ENCODE measurements at regions not wholly inside any gene's neighbourhood (a gene's known extent, or its start where the extent isn't known, plus 50 kb on each side); places are given as distances from the start of the nearest gene placed in this dataset.

DNA sequence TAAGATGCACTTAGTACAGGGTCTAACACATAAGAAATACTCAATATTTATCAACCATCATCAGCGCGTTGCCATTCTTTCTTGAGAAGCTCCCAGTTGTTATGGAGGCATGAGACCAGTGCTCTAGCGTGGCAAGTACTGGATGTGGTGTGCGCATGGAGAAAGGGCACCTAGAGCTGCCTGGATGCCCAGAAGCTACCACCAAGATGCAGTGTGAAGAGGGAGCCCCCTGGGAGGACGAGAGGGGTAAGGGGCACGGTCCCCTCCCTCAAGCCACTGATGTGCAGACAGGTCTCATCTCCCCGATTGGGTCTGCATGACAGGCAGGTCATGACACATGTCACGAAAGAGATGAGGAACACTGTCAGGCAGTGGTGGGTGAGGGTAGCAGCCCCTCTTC, 127.7 kb upstream of the CXCL14 start:
- CTCF ChIA-PET = no interaction called here
- 46% methylated on average over 8 of the region's 8 CpGs for WGBS (ENCODE audit: low lambda C conversion rate)

DNA sequence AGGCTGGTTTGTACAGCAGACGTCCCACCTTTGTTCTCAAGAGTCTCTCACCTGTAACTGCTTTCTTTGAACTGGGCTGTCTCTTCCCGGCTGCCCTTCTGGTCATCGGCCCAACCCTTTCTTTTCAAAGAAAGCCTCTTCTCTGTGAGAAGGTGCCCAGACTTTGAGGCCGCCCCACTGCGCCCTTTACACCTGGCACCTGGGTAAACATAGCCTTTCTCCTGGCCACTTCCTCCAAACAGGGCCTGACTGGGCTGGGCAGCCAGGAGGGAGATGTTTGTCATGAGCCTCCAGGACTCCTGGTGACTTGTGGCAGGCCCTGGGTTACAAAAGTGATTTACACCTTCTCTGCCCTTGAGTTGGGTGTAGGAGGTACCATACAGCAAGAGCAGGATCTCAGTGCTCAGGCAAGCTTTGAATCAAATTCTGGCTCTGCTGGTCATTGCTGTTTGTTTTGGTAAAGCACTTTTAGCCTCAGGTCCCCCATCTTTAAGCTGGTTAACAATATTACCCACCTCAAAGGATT, 127.2 kb upstream of the CXCL14 start:
- no peaks in the 10 kb centered on the region for H3K9me3 ChIP-seq
- H3K9me2 ChIP-seq = no peaks in the 10 kb centered on the region
- no peaks in the 10 kb centered on the region for H3K36me3 ChIP-seq (replicated peaks in 1 of 2; ENCODE audit: control insufficient read depth in 1 of 2, insufficient read depth in 2 of 2, low read length in 1 of 2)
- no peak overlapping the region for H2AFZ ChIP-seq (ENCODE audit: low read depth)
- DNase-seq = no peak
- no peaks in the 10 kb centered on the region for H3F3A ChIP-seq (replicated peaks; ENCODE audit: insufficient read depth)
- ChIA-PET CTCF (no interaction called here), POLR2A (no interaction called here)
- no peaks in the 10 kb centered on the region; the same call in 1 of the 2 replicates for H3K27me3 ChIP-seq (ENCODE audit: insufficient read depth)
- no peaks in the 10 kb centered on the region for H4K20me1 ChIP-seq (ENCODE audit: insufficient read depth)
- H3K9ac ChIP-seq = no peak overlapping the region
- H3K4me2 ChIP-seq = no peak overlapping the region
- H3K4me3 ChIP-seq (ENCODE audit: low read depth in 2 of 2, low read length in 1 of 2) = no peak overlapping the region
- H3K4me1 ChIP-seq (ENCODE audit: control insufficient read depth in 1 of 2, insufficient read depth in 2 of 2, low read depth in 1 of 2, low read length in 1 of 2) = peaks cover 0 to 5% of the 10 kb centered on the region in 2 experiments; a peak in 1 of 4 replicates
- H3K27ac ChIP-seq (ENCODE audit: low read depth in 2 of 2, low read length in 1 of 2) = no peak overlapping the region
- 49% methylated on average over 4 of the region's 5 CpGs for WGBS (ENCODE audit: low lambda C conversion rate)
- H3K79me2 ChIP-seq (ENCODE audit: insufficient read depth) = no peaks in the 10 kb centered on the region
- no peak for TF ChIP-seq TCF12 (IDR thresholded peaks at IDR 0.05)

More for the DNA sequence above, 127.7 kb upstream of the CXCL14 start:
- no peaks in the 10 kb centered on the region for H3F3A ChIP-seq (replicated peaks; ENCODE audit: insufficient read depth)
- no peak overlapping the region for H3K4me3 ChIP-seq (ENCODE audit: low read depth in 2 of 2, low read length in 1 of 2)
- no peak overlapping the region for H3K9ac ChIP-seq
- H3K9me2 ChIP-seq = no peaks in the 10 kb centered on the region
- no peak overlapping the region for H3K27ac ChIP-seq (ENCODE audit: low read depth in 2 of 2, low read length in 1 of 2)
- H3K9me3 ChIP-seq = no peaks in the 10 kb centered on the region
- no peak overlapping the region for H3K4me2 ChIP-seq
- TF ChIP-seq SMC3 (IDR thresholded peaks at IDR 0.05; ENCODE audit: low read depth, low read length) = no peak
- no peak for TF ChIP-seq RAD21 (IDR thresholded peaks at IDR 0.05; ENCODE audit: low read length)
- TF ChIP-seq FOSL2 (IDR thresholded peaks at IDR 0.05; ENCODE audit: borderline replicate concordance, low read depth) = no peak
- no peak for TF ChIP-seq EP300 (IDR thresholded peaks at IDR 0.05; ENCODE audit: borderline replicate concordance in 1 of 2, low read depth in 1 of 2, low read length in 1 of 2)
- no peak for TF ChIP-seq GATA2 (CRISPR knock-in tag; IDR thresholded peaks at IDR 0.05)
- TF ChIP-seq, protein P1, sequence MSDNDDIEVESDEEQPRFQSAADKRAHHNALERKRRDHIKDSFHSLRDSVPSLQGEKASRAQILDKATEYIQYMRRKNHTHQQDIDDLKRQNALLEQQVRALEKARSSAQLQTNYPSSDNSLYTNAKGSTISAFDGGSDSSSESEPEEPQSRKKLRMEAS (IDR thresholded peaks at IDR 0.05; ENCODE audit: low read depth) = no peak
- TF ChIP-seq, protein P2, sequence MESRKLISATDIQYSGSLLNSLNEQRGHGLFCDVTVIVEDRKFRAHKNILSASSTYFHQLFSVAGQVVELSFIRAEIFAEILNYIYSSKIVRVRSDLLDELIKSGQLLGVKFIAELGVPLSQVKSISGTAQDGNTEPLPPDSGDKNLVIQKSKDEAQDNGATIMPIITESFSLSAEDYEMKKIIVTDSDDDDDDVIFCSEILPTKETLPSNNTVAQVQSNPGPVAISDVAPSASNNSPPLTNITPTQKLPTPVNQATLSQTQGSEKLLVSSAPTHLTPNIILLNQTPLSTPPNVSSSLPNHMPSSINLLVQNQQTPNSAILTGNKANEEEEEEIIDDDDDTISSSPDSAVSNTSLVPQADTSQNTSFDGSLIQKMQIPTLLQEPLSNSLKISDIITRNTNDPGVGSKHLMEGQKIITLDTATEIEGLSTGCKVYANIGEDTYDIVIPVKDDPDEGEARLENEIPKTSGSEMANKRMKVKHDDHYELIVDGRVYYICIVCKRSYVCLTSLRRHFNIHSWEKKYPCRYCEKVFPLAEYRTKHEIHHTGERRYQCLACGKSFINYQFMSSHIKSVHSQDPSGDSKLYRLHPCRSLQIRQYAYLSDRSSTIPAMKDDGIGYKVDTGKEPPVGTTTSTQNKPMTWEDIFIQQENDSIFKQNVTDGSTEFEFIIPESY (IDR thresholded peaks at IDR 0.05; ENCODE audit: borderline replicate concordance, low read depth) = no peak
- no peak for TF ChIP-seq ELF1 (IDR thresholded peaks at IDR 0.05)
- TF ChIP-seq EZH2phosphoT487 (IDR thresholded peaks at IDR 0.05; ENCODE audit: borderline replicate concordance, low read depth) = no peak
- TF ChIP-seq CHD2 (IDR thresholded peaks at IDR 0.05; ENCODE audit: low read length, partially characterized antibody) = no peak
- TF ChIP-seq, protein P3, sequence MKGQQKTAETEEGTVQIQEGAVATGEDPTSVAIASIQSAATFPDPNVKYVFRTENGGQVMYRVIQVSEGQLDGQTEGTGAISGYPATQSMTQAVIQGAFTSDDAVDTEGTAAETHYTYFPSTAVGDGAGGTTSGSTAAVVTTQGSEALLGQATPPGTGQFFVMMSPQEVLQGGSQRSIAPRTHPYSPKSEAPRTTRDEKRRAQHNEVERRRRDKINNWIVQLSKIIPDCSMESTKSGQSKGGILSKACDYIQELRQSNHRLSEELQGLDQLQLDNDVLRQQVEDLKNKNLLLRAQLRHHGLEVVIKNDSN (IDR thresholded peaks at IDR 0.05; ENCODE audit: borderline replicate concordance, low read depth) = no peak
- TF ChIP-seq TEAD4 (IDR thresholded peaks at IDR 0.05; ENCODE audit: borderline replicate concordance, insufficient read depth) = no peak
- no peak for TF ChIP-seq JUND (IDR thresholded peaks at IDR 0.05)
- TF ChIP-seq FOXJ3 (CRISPR knock-in tag; IDR thresholded peaks at IDR 0.05) = no peak
- TF ChIP-seq NRF1 (IDR thresholded peaks at IDR 0.05; ENCODE audit: low read depth, low read length) = no peak
- no peak for TF ChIP-seq YY1 (IDR thresholded peaks at IDR 0.05; ENCODE audit: low read depth)
- TF ChIP-seq, protein P4, sequence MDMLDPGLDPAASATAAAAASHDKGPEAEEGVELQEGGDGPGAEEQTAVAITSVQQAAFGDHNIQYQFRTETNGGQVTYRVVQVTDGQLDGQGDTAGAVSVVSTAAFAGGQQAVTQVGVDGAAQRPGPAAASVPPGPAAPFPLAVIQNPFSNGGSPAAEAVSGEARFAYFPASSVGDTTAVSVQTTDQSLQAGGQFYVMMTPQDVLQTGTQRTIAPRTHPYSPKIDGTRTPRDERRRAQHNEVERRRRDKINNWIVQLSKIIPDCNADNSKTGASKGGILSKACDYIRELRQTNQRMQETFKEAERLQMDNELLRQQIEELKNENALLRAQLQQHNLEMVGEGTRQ (IDR thresholded peaks at IDR 0.05; ENCODE audit: borderline replicate concordance, low read depth, low read length) = no peak
- H3K4me1 ChIP-seq (ENCODE audit: control insufficient read depth in 1 of 2, insufficient read depth in 2 of 2, low read depth in 1 of 2, low read length in 1 of 2) = peaks cover 0 to 6% of the 10 kb centered on the region in 2 experiments; a peak in 1 of 4 replicates
- H3K27me3 ChIP-seq (ENCODE audit: insufficient read depth) = no peaks in the 10 kb centered on the region; the same call in 1 of the 2 replicates
- no peaks in the 10 kb centered on the region for H4K20me1 ChIP-seq (ENCODE audit: insufficient read depth)
- POLR2A ChIA-PET = no interaction called here
- DNase-seq = no peak
- H2AFZ ChIP-seq (ENCODE audit: low read depth) = no peak overlapping the region
- H3K79me2 ChIP-seq (ENCODE audit: insufficient read depth) = no peaks in the 10 kb centered on the region
- H3K36me3 ChIP-seq (replicated peaks in 1 of 2; ENCODE audit: control insufficient read depth in 1 of 2, insufficient read depth in 2 of 2, low read length in 1 of 2) = no peaks in the 10 kb centered on the region
